ENCODE measurements at regions not wholly inside any gene's neighbourhood (a gene's known extent, or its start where the extent isn't known, plus 50 kb on each side); places are given as distances from the start of the nearest gene placed in this dataset.
"Not testable (repeated sequence)": the region's sequence is repeated elsewhere in the genome, so short reads cannot be mapped to it uniquely, and the experiment has no call there.

GRCh38 chr5:154542000-154542399 lies 64.0 kb upstream of the HAND1 start:
- no peak for DNase-seq

DNA sequence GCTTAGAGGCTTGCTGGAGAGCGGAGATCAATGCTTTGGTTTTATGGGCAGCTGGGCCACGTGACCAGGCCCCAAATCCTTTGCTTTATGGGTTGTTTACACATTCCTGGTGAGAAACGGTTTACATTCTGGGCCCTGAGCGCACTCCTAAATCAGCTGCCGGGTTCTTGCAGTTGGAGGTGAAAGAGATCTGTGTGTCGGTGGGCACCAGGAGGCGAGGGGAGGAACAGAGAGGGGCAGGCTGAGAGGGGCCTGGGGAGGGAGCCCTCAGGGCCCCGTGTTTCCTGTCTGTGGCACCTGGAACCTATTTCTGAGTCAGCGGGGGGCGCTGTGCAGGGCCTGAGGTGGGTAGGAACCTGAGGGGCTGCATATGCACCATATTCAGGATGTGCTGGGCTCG lies 63.5 kb upstream of the HAND1 start:
- peak; percentile 26 for DNase-seq

GRCh38 chr5:154540600-154540999 lies 62.6 kb upstream of the HAND1 start:
- no peak for DNase-seq

GRCh38 chr5:154538492-154538891 lies 60.5 kb upstream of the HAND1 start:
- no peak for DNase-seq

GRCh38 chr5:154536439-154536838 lies 58.4 kb upstream of the HAND1 start:
- DNase-seq, result not testable (repeated sequence)

DNA sequence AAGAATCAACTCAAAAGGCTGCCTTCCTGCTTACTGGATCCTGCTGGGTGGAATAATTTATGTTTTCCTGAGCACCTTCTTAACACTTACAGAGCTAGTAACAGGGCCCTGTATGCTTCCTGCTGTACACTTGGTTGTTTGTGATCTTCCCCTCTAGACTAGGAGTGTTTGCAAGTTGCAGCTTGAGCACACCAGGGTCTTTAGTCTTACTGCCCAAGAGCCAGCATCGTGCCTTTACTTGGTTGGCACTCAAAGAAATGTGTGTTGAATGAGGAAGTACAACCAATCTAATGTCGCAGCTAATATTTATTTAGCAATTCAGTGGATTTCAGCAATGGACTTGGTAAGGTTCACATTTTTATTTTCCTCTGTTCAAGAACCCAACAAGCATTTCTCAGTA lies 57.5 kb upstream of the HAND1 start:
- no peak for DNase-seq

DNA sequence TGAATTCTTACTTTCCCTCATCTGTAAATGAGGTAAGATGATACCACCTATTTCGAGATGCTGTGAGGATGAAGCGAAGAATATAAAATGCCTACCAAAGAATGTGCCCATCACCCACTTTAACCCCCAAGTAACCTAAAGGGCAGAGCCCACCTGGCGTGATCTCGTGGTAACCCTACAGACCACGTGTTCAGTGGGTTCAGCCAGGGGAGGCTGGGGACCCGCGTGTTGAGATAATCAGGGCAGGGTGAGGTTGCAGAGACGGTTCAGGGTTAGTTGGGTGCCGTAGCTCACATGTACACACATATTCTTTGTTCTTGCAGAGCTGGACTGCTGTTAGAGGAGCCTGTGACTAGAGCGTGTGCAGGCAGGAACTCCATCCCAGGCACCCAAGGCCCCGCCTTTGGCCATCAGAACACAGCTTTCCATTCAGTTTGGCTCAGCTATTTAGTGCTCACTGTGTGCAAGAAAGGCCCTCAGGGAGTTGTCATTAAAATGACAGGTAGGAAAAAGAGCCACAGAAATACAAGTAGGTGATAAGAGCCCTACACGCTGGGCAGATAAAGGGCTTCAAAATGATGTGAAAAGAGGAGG lies 56.5 kb upstream of the HAND1 start:
- no peak for DNase-seq

GRCh38 chr5:154529282-154529681 lies 51.3 kb upstream of the HAND1 start:
- DNase-seq, result no peak

GRCh38 chr5:154528005-154528594 lies 50.1 kb upstream of the HAND1 start:
- no peak for DNase-seq

All from stimulated activated CD4-positive, alpha-beta T cell treated with anti-CD3 and anti-CD28 coated beads, Interleukin-15, amount 100 ng/mL, for 24 hours (primary cell).